Hepatocyte (in vitro differentiated cells): ENCODE measurements at regions not wholly inside any gene's neighbourhood (a gene's known extent, or its start where the extent isn't known, plus 50 kb on each side); places are given as distances from the start of the nearest gene placed in this dataset.

Experiments
- EZH2 ChIP-seq: fragments of 200-600 bp; sonication (generic); IDR thresholded peaks from 2 replicates; pipeline ENCODE4 v1.6.1; 2016; ENCODE audit warnings: antibody characterized with exemption, mild to moderate bottlenecking, borderline replicate concordance
- EZH2phosphoT487 ChIP-seq: fragments of 200-600 bp; sonication (generic); IDR thresholded peaks from one replicate; pipeline ENCODE4 v1.6.1; 2018; ENCODE audit warnings: antibody characterized with exemption, mild to moderate bottlenecking, low read depth, moderate library complexity; ENCODE audit not compliant: unreplicated experiment, severe bottlenecking
- TF ChIP-seq, protein P1 (sequence below): fragments of 200-600 bp; sonication (generic); IDR thresholded peaks from 2 replicates; pipeline ENCODE4 v1.5.1; 2016; ENCODE audit warnings: antibody characterized with exemption, mild to moderate bottlenecking; ENCODE audit not compliant: poor library complexity

DNA sequence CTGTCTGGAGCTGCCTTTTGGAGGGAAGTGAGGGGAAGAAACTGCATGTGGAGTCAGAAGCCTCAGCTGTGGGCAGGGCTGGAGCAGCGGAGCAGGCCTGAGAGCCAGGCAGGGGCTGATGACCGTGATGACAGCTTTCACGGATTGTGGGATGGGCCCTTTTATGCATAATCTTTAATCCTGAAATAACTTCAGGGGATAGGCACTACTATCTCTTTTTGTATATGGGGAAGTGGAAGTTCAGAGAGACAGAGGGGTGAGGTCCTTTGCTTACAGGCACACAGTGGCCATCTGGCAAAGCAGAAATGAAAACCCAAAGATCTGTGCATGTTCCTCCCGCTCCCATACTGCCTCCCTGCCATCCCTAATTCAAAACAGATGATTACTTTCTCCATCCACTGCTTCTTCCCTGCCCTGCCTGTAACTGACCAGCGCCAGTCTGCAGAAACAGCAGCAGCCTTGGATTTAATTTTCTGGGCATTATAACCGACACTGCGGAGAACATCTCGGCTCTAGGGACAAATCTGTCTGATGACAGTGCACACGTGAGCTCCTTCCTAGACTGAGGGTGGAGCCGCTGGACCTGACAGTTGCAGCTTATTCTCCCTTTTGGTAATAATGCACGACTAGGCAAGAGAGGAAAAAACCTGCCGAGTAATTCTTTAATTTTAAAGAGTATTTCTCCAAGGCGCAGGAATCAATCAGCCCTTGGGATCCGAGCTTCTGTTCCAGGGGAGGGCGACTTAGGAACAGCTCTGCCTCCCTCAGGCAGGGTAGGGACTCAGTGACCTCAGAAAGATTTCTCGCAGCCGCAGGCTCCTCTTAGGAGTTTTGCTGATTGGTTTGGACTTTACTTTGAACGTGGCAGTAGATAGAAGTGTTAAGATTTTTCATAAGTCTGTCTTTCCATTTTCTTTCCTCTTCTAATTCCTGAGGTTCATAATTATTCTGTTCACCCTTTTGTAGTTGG lies 95.4 kb downstream of the UTP18 start:
- TF ChIP-seq, protein P1, sequence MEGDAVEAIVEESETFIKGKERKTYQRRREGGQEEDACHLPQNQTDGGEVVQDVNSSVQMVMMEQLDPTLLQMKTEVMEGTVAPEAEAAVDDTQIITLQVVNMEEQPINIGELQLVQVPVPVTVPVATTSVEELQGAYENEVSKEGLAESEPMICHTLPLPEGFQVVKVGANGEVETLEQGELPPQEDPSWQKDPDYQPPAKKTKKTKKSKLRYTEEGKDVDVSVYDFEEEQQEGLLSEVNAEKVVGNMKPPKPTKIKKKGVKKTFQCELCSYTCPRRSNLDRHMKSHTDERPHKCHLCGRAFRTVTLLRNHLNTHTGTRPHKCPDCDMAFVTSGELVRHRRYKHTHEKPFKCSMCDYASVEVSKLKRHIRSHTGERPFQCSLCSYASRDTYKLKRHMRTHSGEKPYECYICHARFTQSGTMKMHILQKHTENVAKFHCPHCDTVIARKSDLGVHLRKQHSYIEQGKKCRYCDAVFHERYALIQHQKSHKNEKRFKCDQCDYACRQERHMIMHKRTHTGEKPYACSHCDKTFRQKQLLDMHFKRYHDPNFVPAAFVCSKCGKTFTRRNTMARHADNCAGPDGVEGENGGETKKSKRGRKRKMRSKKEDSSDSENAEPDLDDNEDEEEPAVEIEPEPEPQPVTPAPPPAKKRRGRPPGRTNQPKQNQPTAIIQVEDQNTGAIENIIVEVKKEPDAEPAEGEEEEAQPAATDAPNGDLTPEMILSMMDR = no peak
- TF ChIP-seq EZH2 = no peak
- no peak for TF ChIP-seq EZH2phosphoT487
